SK-N-SH (cell line): ENCODE measurements at regions not wholly inside any gene's neighbourhood (a gene's known extent, or its start where the extent isn't known, plus 50 kb on each side); places are given as distances from the start of the nearest gene placed in this dataset.

ENCODE experiments used
- CTCF ChIA-PET: fragments of 300-600, 350-600 bp; formaldehyde crosslinking; extraction: SDS; loops from one replicate; lab custom pipeline; 2021; lab: Yijun Ruan, JAX
- POLR2A ChIA-PET: fragments of 350-600 bp; sonication (Branson Sonifier 250); formaldehyde crosslinking; extraction: SDS; loops from one replicate; lab custom pipeline; 2020; ENCODE audit warnings: antibody characterized with exemption, inconsistent platforms; lab: Yijun Ruan, JAX
- DNase-seq: peaks from one replicate; pipeline ENCODE4 v3.0.0; 2012
- H2AFZ ChIP-seq: fragments of 200-600 bp; sonication (generic); 2 replicates; pipeline ENCODE4 v1.8.1; 2016; ENCODE audit warnings: antibody characterized with exemption, mild to moderate bottlenecking, low read depth
- H3F3A ChIP-seq: fragments of 200-600 bp; sonication (generic); replicated peaks from 2 replicates; pipeline ENCODE3; 2016; ENCODE audit warnings: antibody characterized with exemption, mild to moderate bottlenecking; ENCODE audit not compliant: insufficient read depth
- H3K27ac ChIP-seq, 2 experiments: fragments of 200-500 bp in 1 of 2; fragments of 200-600 bp in 1 of 2; sonication (Bioruptor generic) in 1 of 2; sonication (generic), shearing (Covaris generic) in 1 of 2; 2 replicates each; pipeline versions ENCODE4 v1.5.1 to v1.6.1; 2014 to 2016; ENCODE audit warnings: low read depth in 2 of 2, inconsistent platforms in 1 of 2, low read length in 1 of 2, mild to moderate bottlenecking in 1 of 2, mixed read lengths in 1 of 2
- H3K27me3 ChIP-seq: fragments of 200-600 bp; sonication (generic), shearing (Covaris generic); 2 replicates; pipeline ENCODE4 v1.6.1; 2016; ENCODE audit warnings: mixed run types; ENCODE audit not compliant: insufficient read depth
- H3K36me3 ChIP-seq, 2 experiments: fragments of 200-500 bp in 1 of 2; fragments of 200-600 bp in 1 of 2; sonication (Bioruptor generic) in 1 of 2; sonication (generic) in 1 of 2; replicated peaks in 1 of 2; 2 replicates each; pipeline versions ENCODE3 to v1.5.1; 2014 to 2016; ENCODE audit warnings: low read length in 1 of 2, mild to moderate bottlenecking in 1 of 2; ENCODE audit not compliant: insufficient read depth in 2 of 2, control insufficient read depth in 1 of 2
- H3K4me1 ChIP-seq, 2 experiments: fragments of 200-500 bp in 1 of 2; fragments of 200-600 bp in 1 of 2; sonication (Bioruptor generic) in 1 of 2; sonication (generic), shearing (Covaris generic) in 1 of 2; 2 replicates each; pipeline versions ENCODE4 v1.5.1 to v1.6.1; 2014 to 2016; ENCODE audit warnings: low read depth in 1 of 2, low read length in 1 of 2, mixed run types in 1 of 2; ENCODE audit not compliant: insufficient read depth in 2 of 2, control insufficient read depth in 1 of 2
- H3K4me2 ChIP-seq: fragments of 200-600 bp; sonication (generic), shearing (Covaris generic); 2 replicates; pipeline ENCODE4 v1.6.1; 2017; ENCODE audit warnings: mixed run types
- H3K4me3 ChIP-seq, 2 experiments: fragments of 200-500 bp in 1 of 2; fragments of 200-600 bp in 1 of 2; sonication (Bioruptor generic) in 1 of 2; sonication (generic), shearing (Covaris generic) in 1 of 2; 2 replicates each; pipeline versions ENCODE4 v1.5.1 to v1.8.1; 2014 to 2016; ENCODE audit warnings: low read depth in 2 of 2, inconsistent platforms in 1 of 2, low read length in 1 of 2, mild to moderate bottlenecking in 1 of 2, mixed read lengths in 1 of 2, moderate library complexity in 1 of 2
- H3K79me2 ChIP-seq: fragments of 200-600 bp; sonication (generic); 2 replicates; pipeline ENCODE4 v1.8.1; 2017; ENCODE audit warnings: mild to moderate bottlenecking; ENCODE audit not compliant: insufficient read depth
- H3K9ac ChIP-seq: fragments of 200-600 bp; sonication (generic); 2 replicates; pipeline ENCODE4 v1.6.1; 2017; ENCODE audit warnings: mixed run types
- H3K9me2 ChIP-seq: fragments of 200-600 bp; sonication (generic); 2 replicates; pipeline ENCODE4 v1.6.1; 2017; ENCODE audit warnings: mixed run types
- H3K9me3 ChIP-seq: fragments of 200-600 bp; sonication (generic); 2 replicates; pipeline ENCODE4 v1.6.1; 2017; ENCODE audit warnings: mixed run types, mild to moderate bottlenecking, moderate library complexity
- H4K20me1 ChIP-seq: fragments of 200-600 bp; sonication (generic); 2 replicates; pipeline ENCODE4 v1.6.1; 2017; ENCODE audit warnings: mild to moderate bottlenecking, mixed run types; ENCODE audit not compliant: insufficient read depth
- CHD2 ChIP-seq: fragments of 150-350 bp; IDR thresholded peaks from 2 replicates; pipeline ENCODE4 v1.6.1; 2018; ENCODE audit warnings: low read length; ENCODE audit not compliant: partially characterized antibody
- CTCF ChIP-seq: fragments of 200-600 bp; sonication (generic); IDR thresholded peaks from 2 replicates; pipeline ENCODE4 v1.6.1; 2017; ENCODE audit warnings: antibody characterized with exemption, mild to moderate bottlenecking, moderate library complexity
- FOSL2 ChIP-seq: IDR thresholded peaks from 2 replicates; pipeline ENCODE4 v1.4.0; 2012; ENCODE audit warnings: low read depth, mild to moderate bottlenecking, moderate library complexity, borderline replicate concordance
- FOXJ3 ChIP-seq: sonication (generic); formaldehyde crosslinking; IDR thresholded peaks from 2 replicates; pipeline ENCODE4 v1.5.1; 2020; ENCODE audit warnings: mild to moderate bottlenecking, missing genetic modification reagents
- GABPA ChIP-seq: IDR thresholded peaks from 2 replicates; pipeline ENCODE4 v1.4.0; 2012; ENCODE audit warnings: low read depth, mild to moderate bottlenecking
- POLR2AphosphoS5 ChIP-seq: IDR thresholded peaks from 2 replicates; pipeline ENCODE4 v1.6.1; 2012; ENCODE audit warnings: low read depth, low read length
- RAD21 ChIP-seq: IDR thresholded peaks from 2 replicates; pipeline ENCODE4 v1.6.1; 2012; ENCODE audit warnings: mild to moderate bottlenecking, low read length
- RCOR1 ChIP-seq: fragments of 150-350 bp; IDR thresholded peaks from 2 replicates; pipeline ENCODE4 v1.6.1; 2017; ENCODE audit warnings: antibody characterized with exemption, low read length
- REST ChIP-seq: IDR thresholded peaks from 2 replicates; pipeline ENCODE4 v1.6.1; 2012; ENCODE audit warnings: mild to moderate bottlenecking, low read depth, low read length, moderate library complexity
- SIN3A ChIP-seq: IDR thresholded peaks from 2 replicates; pipeline ENCODE4 v1.6.1; 2012; ENCODE audit warnings: low read depth, mild to moderate bottlenecking, low read length, moderate library complexity, borderline replicate concordance
- SMC3 ChIP-seq: IDR thresholded peaks from 2 replicates; pipeline ENCODE4 v1.6.1; 2012; ENCODE audit warnings: low read depth, low read length, improper control_type of control experiment
- TCF12 ChIP-seq: IDR thresholded peaks from 2 replicates; pipeline ENCODE4 v1.4.0; 2012
- USF2 ChIP-seq: fragments of 150-350 bp; IDR thresholded peaks from 2 replicates; pipeline ENCODE4 v1.6.1; 2017; ENCODE audit warnings: antibody characterized with exemption, low read length, low read depth, borderline replicate concordance
- WGBS: methylation state at CpG from one replicate; pipeline ENCODE4 v1.1.6; 2017; ENCODE audit warnings: low lambda C conversion rate; 5-methylcytosine and 5-hydroxymethylcytosine counted together

- no peak overlapping the region for H3K27ac ChIP-seq
- no peak overlapping the region for H2AFZ ChIP-seq
- no peaks in the 10 kb centered on the region for H3F3A ChIP-seq
- WGBS: 44% methylated on average over 5 of the region's 5 CpGs
- no peak overlapping the region for H3K4me3 ChIP-seq
- no peak for TF ChIP-seq SIN3A
- H3K9ac ChIP-seq: no peak overlapping the region
- no peak for DNase-seq
- no peak overlapping the region for H3K4me2 ChIP-seq
- no peaks in the 10 kb centered on the region for H3K27me3 ChIP-seq
- H3K4me1 ChIP-seq: no peaks in the 10 kb centered on the region
- CTCF ChIA-PET: no interaction called here
- H3K79me2 ChIP-seq: no peaks in the 10 kb centered on the region
- no peaks in the 10 kb centered on the region for H3K36me3 ChIP-seq
- H3K9me2 ChIP-seq: no peaks in the 10 kb centered on the region
- POLR2A ChIA-PET: no interaction called here
- no peaks in the 10 kb centered on the region for H4K20me1 ChIP-seq
- H3K9me3 ChIP-seq: no peaks in the 10 kb centered on the region
Measured at GRCh38 chr11:71197096-71197495, 55.3 kb downstream of the SHANK2 start.

GRCh38 chr11:71194710-71195109 lies 57.7 kb downstream of the SHANK2 start:
- 50% methylated on average over 5 of the region's 5 CpGs for WGBS
- Histone ChIP-seq H2AFZ (no peak overlapping the region), H3K27ac (no peak overlapping the region), H3K36me3 (no peaks in the 10 kb centered on the region), H3K4me1 (no peaks in the 10 kb centered on the region), H3K4me3 (no peak overlapping the region), H3F3A (no peaks in the 10 kb centered on the region), H3K27me3 (no peaks in the 10 kb centered on the region), H3K9ac (no peak overlapping the region), H4K20me1 (no peaks in the 10 kb centered on the region), H3K4me2 (no peak overlapping the region), H3K79me2 (no peaks in the 10 kb centered on the region), H3K9me2 (no peaks in the 10 kb centered on the region), H3K9me3 (no peaks in the 10 kb centered on the region)
- ChIA-PET POLR2A (no interaction called here), CTCF (interaction anchor here (0.6 kb wide), 1 partner anchor 1022 kb away, joined by 3 read pairs; no protein-coding TSS in a partner anchor)
- no peak for DNase-seq
- TF ChIP-seq RAD21 (no peak), FOXJ3 (CRISPR knock-in tag) (no peak), CTCF (no peak), TCF12 (no peak), POLR2AphosphoS5 (no peak), RCOR1 (no peak), SIN3A (no peak)

GRCh38 chr11:71193431-71193830 lies 58.9 kb downstream of the SHANK2 start:
- H3F3A ChIP-seq: no peaks in the 10 kb centered on the region
- no peaks in the 10 kb centered on the region for H3K36me3 ChIP-seq
- no peak overlapping the region for H3K4me2 ChIP-seq
- POLR2A ChIA-PET: no interaction called here
- H3K27me3 ChIP-seq: no peaks in the 10 kb centered on the region
- no peaks in the 10 kb centered on the region for H3K79me2 ChIP-seq
- H3K4me3 ChIP-seq: no peak overlapping the region
- no peak for DNase-seq
- no peaks in the 10 kb centered on the region for H4K20me1 ChIP-seq
- H3K27ac ChIP-seq: no peak overlapping the region
- no peaks in the 10 kb centered on the region for H3K9me2 ChIP-seq
- H3K9me3 ChIP-seq: no peaks in the 10 kb centered on the region
- CTCF ChIA-PET: no interaction called here
- H3K9ac ChIP-seq: no peak overlapping the region
- H3K4me1 ChIP-seq: no peaks in the 10 kb centered on the region
- WGBS: 55% methylated on average over 8 of the region's 10 CpGs
- no peak overlapping the region for H2AFZ ChIP-seq
- no peak for TF ChIP-seq RCOR1
- TF ChIP-seq CTCF: no peak
- no peak for TF ChIP-seq USF2
- no peak for TF ChIP-seq FOSL2
- no peak for TF ChIP-seq SMC3
- TF ChIP-seq GABPA: no peak
- no peak for TF ChIP-seq CHD2
- TF ChIP-seq REST: no peak
